OCI-LY7 (cell line): ENCODE measurements at regions not wholly inside any gene's neighbourhood (a gene's known extent, or its start where the extent isn't known, plus 50 kb on each side); places are given as distances from the start of the nearest gene placed in this dataset.

Experiments used
- EZH2phosphoT487 ChIP-seq: fragments of 200-600 bp; sonication (generic); IDR thresholded peaks from 2 replicates; pipeline ENCODE4 v1.6.1; 2018; ENCODE audit warnings: low read depth, borderline replicate concordance, mild to moderate bottlenecking, mixed run types, antibody characterized with exemption, low read length, moderate library complexity, mixed read lengths
- TF ChIP-seq, protein P1 (sequence below): fragments of 200-600 bp; sonication (generic); conservative IDR thresholded peaks from 2 replicates; pipeline ENCODE4 v1.5.1; 2014; ENCODE audit warnings: mild to moderate bottlenecking, antibody characterized with exemption, low read length, moderate library complexity, mixed read lengths

DNA sequence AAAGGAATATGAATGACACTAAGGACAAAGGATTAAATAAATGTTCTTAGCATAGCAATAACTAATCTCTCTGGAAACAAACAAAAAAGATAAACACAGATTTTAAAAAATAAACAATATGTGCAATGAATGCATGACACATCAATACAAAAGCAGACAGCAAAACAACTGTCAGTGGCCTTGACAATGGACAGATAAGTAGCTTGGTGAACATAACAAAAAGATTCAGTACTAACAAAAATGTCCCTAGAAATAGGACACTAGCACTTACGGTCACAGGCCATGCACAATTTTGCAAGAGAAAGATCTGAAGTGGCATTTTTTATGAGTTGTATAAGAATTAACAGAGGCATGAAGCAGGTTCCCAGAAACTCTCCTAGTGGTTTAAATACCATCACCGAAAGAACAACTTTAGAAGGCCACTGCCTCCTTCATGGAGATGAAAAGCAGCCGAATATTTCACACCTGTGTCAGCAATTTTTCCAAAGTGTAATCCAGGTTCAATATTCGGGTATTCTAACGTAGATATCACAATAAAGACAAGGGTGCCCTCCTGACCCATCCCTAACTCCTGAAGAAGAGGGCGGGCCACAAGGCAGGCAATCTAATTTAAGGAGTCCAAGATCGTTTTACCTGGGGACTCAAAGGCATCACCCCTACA lies 231.3 kb upstream of the MKLN1 start:
- TF ChIP-seq, protein P1, sequence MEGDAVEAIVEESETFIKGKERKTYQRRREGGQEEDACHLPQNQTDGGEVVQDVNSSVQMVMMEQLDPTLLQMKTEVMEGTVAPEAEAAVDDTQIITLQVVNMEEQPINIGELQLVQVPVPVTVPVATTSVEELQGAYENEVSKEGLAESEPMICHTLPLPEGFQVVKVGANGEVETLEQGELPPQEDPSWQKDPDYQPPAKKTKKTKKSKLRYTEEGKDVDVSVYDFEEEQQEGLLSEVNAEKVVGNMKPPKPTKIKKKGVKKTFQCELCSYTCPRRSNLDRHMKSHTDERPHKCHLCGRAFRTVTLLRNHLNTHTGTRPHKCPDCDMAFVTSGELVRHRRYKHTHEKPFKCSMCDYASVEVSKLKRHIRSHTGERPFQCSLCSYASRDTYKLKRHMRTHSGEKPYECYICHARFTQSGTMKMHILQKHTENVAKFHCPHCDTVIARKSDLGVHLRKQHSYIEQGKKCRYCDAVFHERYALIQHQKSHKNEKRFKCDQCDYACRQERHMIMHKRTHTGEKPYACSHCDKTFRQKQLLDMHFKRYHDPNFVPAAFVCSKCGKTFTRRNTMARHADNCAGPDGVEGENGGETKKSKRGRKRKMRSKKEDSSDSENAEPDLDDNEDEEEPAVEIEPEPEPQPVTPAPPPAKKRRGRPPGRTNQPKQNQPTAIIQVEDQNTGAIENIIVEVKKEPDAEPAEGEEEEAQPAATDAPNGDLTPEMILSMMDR, result no peak
- TF ChIP-seq EZH2phosphoT487, result no peak
